ENCODE measurements at regions not wholly inside any gene's neighbourhood (a gene's known extent, or its start where the extent isn't known, plus 50 kb on each side); places are given as distances from the start of the nearest gene placed in this dataset.
"Not testable (repeated sequence)": the region's sequence is repeated elsewhere in the genome, so short reads cannot be mapped to it uniquely, and the experiment has no call there.

- peaks cover 7% of the 10 kb centered on the region for H3K9me3 Mint-ChIP-seq
- no peak for DNase-seq (ENCODE audit: low read depth, low spot score)
- no peak overlapping the region for H3K4me3 Mint-ChIP-seq
- H3K27ac Mint-ChIP-seq (ENCODE audit: unreplicated experiment), result no peak overlapping the region
- TF ChIP-seq, protein P1, sequence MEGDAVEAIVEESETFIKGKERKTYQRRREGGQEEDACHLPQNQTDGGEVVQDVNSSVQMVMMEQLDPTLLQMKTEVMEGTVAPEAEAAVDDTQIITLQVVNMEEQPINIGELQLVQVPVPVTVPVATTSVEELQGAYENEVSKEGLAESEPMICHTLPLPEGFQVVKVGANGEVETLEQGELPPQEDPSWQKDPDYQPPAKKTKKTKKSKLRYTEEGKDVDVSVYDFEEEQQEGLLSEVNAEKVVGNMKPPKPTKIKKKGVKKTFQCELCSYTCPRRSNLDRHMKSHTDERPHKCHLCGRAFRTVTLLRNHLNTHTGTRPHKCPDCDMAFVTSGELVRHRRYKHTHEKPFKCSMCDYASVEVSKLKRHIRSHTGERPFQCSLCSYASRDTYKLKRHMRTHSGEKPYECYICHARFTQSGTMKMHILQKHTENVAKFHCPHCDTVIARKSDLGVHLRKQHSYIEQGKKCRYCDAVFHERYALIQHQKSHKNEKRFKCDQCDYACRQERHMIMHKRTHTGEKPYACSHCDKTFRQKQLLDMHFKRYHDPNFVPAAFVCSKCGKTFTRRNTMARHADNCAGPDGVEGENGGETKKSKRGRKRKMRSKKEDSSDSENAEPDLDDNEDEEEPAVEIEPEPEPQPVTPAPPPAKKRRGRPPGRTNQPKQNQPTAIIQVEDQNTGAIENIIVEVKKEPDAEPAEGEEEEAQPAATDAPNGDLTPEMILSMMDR (conservative IDR thresholded peaks at IDR 0.05), result no peak
- no peaks in the 10 kb centered on the region for H3K4me1 Mint-ChIP-seq
- no peaks in the 10 kb centered on the region for H3K36me3 Mint-ChIP-seq (ENCODE audit: low read depth)
- no peaks in the 10 kb centered on the region for H3K27me3 Mint-ChIP-seq (ENCODE audit: low read depth)
These were observed 77.7 kb upstream of the SPEF2 start for GRCh38 chr5:35540002-35540401.

DNA sequence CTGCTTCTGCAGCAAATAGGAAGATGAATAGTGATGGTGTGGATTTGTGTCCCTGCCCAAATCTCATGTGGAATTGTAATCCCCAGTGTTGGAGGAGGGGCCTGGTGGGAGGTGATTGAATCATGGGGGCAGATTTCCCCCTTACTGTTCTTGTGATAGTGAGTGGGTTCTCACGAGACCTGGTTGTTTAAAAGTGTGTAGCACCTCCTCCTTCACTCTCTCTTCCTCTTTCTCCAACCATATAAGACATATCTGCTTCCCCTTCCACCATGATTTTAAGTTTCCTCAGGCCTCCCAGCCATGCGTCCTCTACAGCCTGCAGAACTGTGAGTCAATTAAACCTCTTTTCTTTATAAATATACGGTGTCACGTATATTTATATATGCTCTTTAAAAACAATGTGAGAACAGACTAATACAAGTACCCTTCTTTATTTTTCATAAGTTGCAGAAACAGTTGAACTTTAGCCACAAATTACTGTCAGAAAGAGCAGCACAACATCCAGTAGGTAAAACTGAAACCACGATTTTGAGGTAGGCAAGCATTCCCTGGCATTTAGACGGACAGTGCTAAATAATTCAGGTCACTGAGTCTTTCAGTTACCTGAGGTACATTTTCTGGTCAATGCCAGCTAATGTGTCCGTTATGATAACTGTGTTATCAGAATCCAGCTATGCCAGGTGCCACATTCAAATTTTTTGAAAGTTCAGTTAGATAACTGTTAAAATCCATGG lies 79.3 kb upstream of the SPEF2 start:
- Mint-ChIP-seq H3K27me3 (ENCODE audit: low read depth) (no peaks in the 10 kb centered on the region), H3K4me1 (no peaks in the 10 kb centered on the region)
- TF ChIP-seq, protein P1 (conservative IDR thresholded peaks at IDR 0.05), result no peak

DNA sequence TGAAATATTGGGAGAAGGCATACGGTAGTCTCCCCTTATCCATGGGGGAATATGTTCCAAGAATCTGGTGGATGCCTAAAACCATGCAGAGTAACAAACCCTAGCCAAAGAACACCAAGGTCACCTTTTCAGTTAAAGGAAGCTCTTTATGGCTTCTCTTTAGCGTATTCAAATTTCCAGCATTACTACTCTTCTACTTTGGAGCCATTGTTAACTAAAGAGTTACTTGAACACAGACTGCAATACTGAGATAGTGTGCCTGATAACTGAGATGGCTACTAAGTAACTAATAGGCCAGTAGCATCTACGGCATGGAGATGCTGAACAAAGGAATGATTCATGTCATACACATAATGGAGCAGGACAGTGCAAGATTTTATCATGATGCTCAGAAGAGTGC lies 84.5 kb upstream of the SPEF2 start:
- Mint-ChIP-seq H3K27me3 (ENCODE audit: low read depth) (no peaks in the 10 kb centered on the region), H3K4me3 (no peak overlapping the region), H3K27ac (ENCODE audit: unreplicated experiment) (no peak overlapping the region), H3K4me1 (no peaks in the 10 kb centered on the region), H3K9me3 (peaks cover 4% of the 10 kb centered on the region), H3K36me3 (ENCODE audit: low read depth) (no peaks in the 10 kb centered on the region)
- TF ChIP-seq, protein P1 (conservative IDR thresholded peaks at IDR 0.05), result no peak
- DNase-seq (ENCODE audit: low read depth, low spot score), result no peak

More for the DNA sequence above, 79.3 kb upstream of the SPEF2 start:
- Mint-ChIP-seq H3K27ac (ENCODE audit: unreplicated experiment) (no peak overlapping the region), H3K36me3 (ENCODE audit: low read depth) (no peaks in the 10 kb centered on the region), H3K9me3 (peaks cover 7% of the 10 kb centered on the region), H3K4me3 (no peak overlapping the region)
- no peak for DNase-seq (ENCODE audit: low read depth, low spot score)

- not testable (repeated sequence) for H3K27me3 Mint-ChIP-seq (ENCODE audit: low read depth); H3K36me3 Mint-ChIP-seq (ENCODE audit: low read depth); H3K27ac Mint-ChIP-seq (ENCODE audit: unreplicated experiment); H3K4me3 Mint-ChIP-seq; H3K4me1 Mint-ChIP-seq; DNase-seq (ENCODE audit: low read depth, low spot score); H3K9me3 Mint-ChIP-seq
These were observed 86.1 kb upstream of the SPEF2 start for GRCh38 chr5:35531553-35531952.

GRCh38 chr5:35518104-35518503 lies 99.6 kb upstream of the SPEF2 start:
- Mint-ChIP-seq H3K27ac (ENCODE audit: unreplicated experiment) (no peak overlapping the region), H3K27me3 (ENCODE audit: low read depth) (no peaks in the 10 kb centered on the region), H3K4me3 (no peak overlapping the region), H3K36me3 (ENCODE audit: low read depth) (peaks cover 3% of the 10 kb centered on the region), H3K9me3 (peaks cover 5% of the 10 kb centered on the region), H3K4me1 (no peaks in the 10 kb centered on the region)
- no peak for DNase-seq (ENCODE audit: low read depth, low spot score)
- TF ChIP-seq, protein P1 (conservative IDR thresholded peaks at IDR 0.05), result no peak

DNA sequence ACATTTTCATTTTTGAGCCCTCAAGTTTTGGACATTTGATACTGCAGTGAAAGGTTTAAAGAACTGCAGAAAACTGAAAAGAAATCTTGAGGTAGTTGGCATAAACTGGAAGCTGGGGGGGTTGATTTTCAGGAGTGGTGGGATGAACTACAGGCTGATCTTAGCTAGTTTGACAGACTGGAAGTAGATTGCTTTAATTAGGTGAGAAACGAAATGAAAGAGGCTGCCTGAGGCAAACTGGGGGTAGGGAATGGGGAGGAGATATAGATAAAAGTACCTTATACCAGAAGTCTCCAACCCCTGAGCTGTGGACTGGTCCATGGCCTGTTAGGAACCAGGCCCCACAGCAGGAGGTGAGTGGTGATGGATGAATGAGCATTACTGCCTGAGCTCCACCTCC lies 101.4 kb upstream of the SPEF2 start:
- no peak overlapping the region for H3K27ac Mint-ChIP-seq (ENCODE audit: unreplicated experiment)
- H3K36me3 Mint-ChIP-seq (ENCODE audit: low read depth), result peaks cover 4% of the 10 kb centered on the region
- DNase-seq (ENCODE audit: low read depth, low spot score), result no peak
- H3K4me1 Mint-ChIP-seq, result no peaks in the 10 kb centered on the region
- no peaks in the 10 kb centered on the region for H3K27me3 Mint-ChIP-seq (ENCODE audit: low read depth)
- TF ChIP-seq, protein P1 (conservative IDR thresholded peaks at IDR 0.05), result no peak
- no peak overlapping the region for H3K4me3 Mint-ChIP-seq
- H3K9me3 Mint-ChIP-seq, result peaks cover 10% of the 10 kb centered on the region
